ENCODE measurements at regions not wholly inside any gene's neighbourhood (a gene's known extent, or its start where the extent isn't known, plus 50 kb on each side); places are given as distances from the start of the nearest gene placed in this dataset.

DNA sequence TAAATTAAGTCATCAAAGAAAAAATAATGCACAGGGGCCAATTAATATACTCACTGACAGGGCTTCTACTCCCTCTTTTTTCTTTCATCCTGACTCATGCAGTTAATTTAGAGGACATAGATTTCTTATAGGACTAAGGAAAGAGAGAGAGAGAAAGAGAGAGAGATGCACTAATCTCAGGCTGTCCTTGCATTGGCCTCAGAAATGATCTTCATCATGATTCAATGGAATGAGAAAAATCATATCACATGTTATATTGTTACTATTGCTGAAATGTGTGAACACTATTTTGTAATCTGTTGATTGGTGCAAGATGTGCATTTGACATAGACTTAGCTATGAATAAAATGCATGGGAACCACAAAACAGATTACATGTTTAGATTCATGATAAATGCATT, 608.3 kb upstream of the NUDT12 start:
- TF ChIP-seq JUN (IDR thresholded peaks at IDR 0.05; ENCODE audit: borderline replicate concordance, insufficient read depth, insufficient read length, low read depth) (no peak), EZH2 (IDR thresholded peaks at IDR 0.05; ENCODE audit: borderline replicate concordance, low read depth, low read length, severe bottlenecking) (no peak), POLR2A (IDR thresholded peaks at IDR 0.05; ENCODE audit: low read depth, low read length) (no peak)
- TF ChIP-seq, protein P1, sequence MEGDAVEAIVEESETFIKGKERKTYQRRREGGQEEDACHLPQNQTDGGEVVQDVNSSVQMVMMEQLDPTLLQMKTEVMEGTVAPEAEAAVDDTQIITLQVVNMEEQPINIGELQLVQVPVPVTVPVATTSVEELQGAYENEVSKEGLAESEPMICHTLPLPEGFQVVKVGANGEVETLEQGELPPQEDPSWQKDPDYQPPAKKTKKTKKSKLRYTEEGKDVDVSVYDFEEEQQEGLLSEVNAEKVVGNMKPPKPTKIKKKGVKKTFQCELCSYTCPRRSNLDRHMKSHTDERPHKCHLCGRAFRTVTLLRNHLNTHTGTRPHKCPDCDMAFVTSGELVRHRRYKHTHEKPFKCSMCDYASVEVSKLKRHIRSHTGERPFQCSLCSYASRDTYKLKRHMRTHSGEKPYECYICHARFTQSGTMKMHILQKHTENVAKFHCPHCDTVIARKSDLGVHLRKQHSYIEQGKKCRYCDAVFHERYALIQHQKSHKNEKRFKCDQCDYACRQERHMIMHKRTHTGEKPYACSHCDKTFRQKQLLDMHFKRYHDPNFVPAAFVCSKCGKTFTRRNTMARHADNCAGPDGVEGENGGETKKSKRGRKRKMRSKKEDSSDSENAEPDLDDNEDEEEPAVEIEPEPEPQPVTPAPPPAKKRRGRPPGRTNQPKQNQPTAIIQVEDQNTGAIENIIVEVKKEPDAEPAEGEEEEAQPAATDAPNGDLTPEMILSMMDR (IDR thresholded peaks at IDR 0.05; ENCODE audit: extremely low read depth in 1 of 2, insufficient read depth in 1 of 2, low read depth in 1 of 2, low read length in 2 of 2) = no peak

All from endothelial cell of umbilical vein (primary cell).